ENCODE measurements at regions not wholly inside any gene's neighbourhood (a gene's known extent, or its start where the extent isn't known, plus 50 kb on each side); places are given as distances from the start of the nearest gene placed in this dataset.

DNA sequence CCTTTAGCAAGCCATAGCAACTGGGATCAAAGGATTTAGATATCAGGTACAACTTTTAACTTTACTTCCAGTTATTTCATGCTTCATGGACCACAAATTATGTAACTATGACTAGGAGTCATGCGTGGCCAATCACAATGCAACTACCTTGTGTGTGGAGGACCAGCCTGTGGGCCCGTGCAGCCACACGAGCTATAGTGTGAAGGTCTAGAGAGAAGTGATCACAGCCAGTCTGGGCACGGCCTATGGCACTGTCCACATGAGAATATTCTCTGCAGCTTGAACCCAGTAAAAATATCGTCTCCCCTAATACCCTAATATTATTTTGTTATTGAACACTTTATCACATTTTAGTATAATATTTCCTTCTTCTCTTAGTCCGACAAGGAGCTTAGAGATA, 464.9 kb upstream of the MIR17HG start:
- TF ChIP-seq, protein P1, sequence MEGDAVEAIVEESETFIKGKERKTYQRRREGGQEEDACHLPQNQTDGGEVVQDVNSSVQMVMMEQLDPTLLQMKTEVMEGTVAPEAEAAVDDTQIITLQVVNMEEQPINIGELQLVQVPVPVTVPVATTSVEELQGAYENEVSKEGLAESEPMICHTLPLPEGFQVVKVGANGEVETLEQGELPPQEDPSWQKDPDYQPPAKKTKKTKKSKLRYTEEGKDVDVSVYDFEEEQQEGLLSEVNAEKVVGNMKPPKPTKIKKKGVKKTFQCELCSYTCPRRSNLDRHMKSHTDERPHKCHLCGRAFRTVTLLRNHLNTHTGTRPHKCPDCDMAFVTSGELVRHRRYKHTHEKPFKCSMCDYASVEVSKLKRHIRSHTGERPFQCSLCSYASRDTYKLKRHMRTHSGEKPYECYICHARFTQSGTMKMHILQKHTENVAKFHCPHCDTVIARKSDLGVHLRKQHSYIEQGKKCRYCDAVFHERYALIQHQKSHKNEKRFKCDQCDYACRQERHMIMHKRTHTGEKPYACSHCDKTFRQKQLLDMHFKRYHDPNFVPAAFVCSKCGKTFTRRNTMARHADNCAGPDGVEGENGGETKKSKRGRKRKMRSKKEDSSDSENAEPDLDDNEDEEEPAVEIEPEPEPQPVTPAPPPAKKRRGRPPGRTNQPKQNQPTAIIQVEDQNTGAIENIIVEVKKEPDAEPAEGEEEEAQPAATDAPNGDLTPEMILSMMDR (IDR thresholded peaks at IDR 0.05; ENCODE audit: insufficient read depth, low read length, poor library complexity, severe bottlenecking): no peak
- no peak for TF ChIP-seq EZH2phosphoT487 (conservative IDR thresholded peaks at IDR 0.05; ENCODE audit: low read length)
